ENCODE measurements at regions not wholly inside any gene's neighbourhood (a gene's known extent, or its start where the extent isn't known, plus 50 kb on each side); places are given as distances from the start of the nearest gene placed in this dataset.

GRCh38 chr22:23512348-23512705, 67.8 kb downstream of the IGLL1 start:
- in situ Hi-C loops (cut with HindIII; ENCODE audit: low sequenced_read_pairs) = no loop called here
- H3K4me3 ChIP-seq (ENCODE audit: low read depth, low read length) = no peak overlapping the region
- TF ChIP-seq CTCF (IDR thresholded peaks at IDR 0.05; ENCODE audit: low read depth, low read length) = no peak
- no peak for DNase-seq (ENCODE audit: low read depth, low spot score)

GRCh38 chr22:23511627-23512347, 68.3 kb downstream of the IGLL1 start:
- no peak for DNase-seq (ENCODE audit: low read depth, low spot score)
- H3K4me3 ChIP-seq (ENCODE audit: low read depth, low read length) = no peak overlapping the region
- no peak for TF ChIP-seq CTCF (IDR thresholded peaks at IDR 0.05; ENCODE audit: low read depth, low read length)
- in situ Hi-C loops (cut with HindIII; ENCODE audit: low sequenced_read_pairs) = no loop called here

- no peak for TF ChIP-seq CTCF (IDR thresholded peaks at IDR 0.05; ENCODE audit: low read depth, low read length)
- peak; percentile 83 for DNase-seq (ENCODE audit: low read depth, low spot score)
- in situ Hi-C loops (cut with HindIII; ENCODE audit: low sequenced_read_pairs) = no loop called here
- no peak overlapping the region for H3K4me3 ChIP-seq (ENCODE audit: low read depth, low read length)
These were observed 70.4 kb downstream of the IGLL1 start for GRCh38 chr22:23509571-23510302.

GRCh38 chr22:23504516-23504915, 75.6 kb downstream of the IGLL1 start:
- DNase-seq (ENCODE audit: low read depth, low spot score) = no peak
- no peak overlapping the region for H3K4me3 ChIP-seq (ENCODE audit: low read depth, low read length)
- in situ Hi-C loops (cut with HindIII; ENCODE audit: low sequenced_read_pairs) = no loop called here
- TF ChIP-seq CTCF (IDR thresholded peaks at IDR 0.05; ENCODE audit: low read depth, low read length) = no peak

GRCh38 chr22:23503736-23504440, 76.2 kb downstream of the IGLL1 start:
- no peak for DNase-seq (ENCODE audit: low read depth, low spot score)
- H3K4me3 ChIP-seq (ENCODE audit: low read depth, low read length) = no peak overlapping the region
- TF ChIP-seq CTCF (IDR thresholded peaks at IDR 0.05; ENCODE audit: low read depth, low read length) = no peak
- in situ Hi-C loops (cut with HindIII; ENCODE audit: low sequenced_read_pairs) = no loop called here

GRCh38 chr22:23503142-23503541, 76.9 kb downstream of the IGLL1 start:
- in situ Hi-C loops (cut with HindIII; ENCODE audit: low sequenced_read_pairs) = no loop called here
- no peak overlapping the region for H3K4me3 ChIP-seq (ENCODE audit: low read depth, low read length)
- DNase-seq (ENCODE audit: low read depth, low spot score) = no peak
- no peak for TF ChIP-seq CTCF (IDR thresholded peaks at IDR 0.05; ENCODE audit: low read depth, low read length)
